K562 (cell line): ENCODE measurements at regions not wholly inside any gene's neighbourhood (a gene's known extent, or its start where the extent isn't known, plus 50 kb on each side); places are given as distances from the start of the nearest gene placed in this dataset.

Experiments used
- ATAC-seq: fragments of 200-7000 bp; cut with Tn5 transposase; 3 replicates; pipeline ENCODE4 v1.9.1; 2020; ENCODE audit warnings: moderate library complexity
- BruUV-seq: library from RNA; stranded (reverse); fragments of 400-500 nt; replicated peaks from 2 replicates; lab custom pipeline; 2021; lab: Mats Ljungman, UMichigan
- CTCF ChIA-PET: fragments of 300-600 bp; formaldehyde crosslinking; extraction: SDS; loops from one replicate; lab custom pipeline; 2021; ENCODE audit warnings: low intra/inter-chr PET ratio; lab: Yijun Ruan, JAX
- POLR2A ChIA-PET: fragments of 300-600, 350-650 bp; sonication (Branson Sonifier 250); formaldehyde crosslinking; extraction: SDS; loops from one replicate; lab custom pipeline; 2021; ENCODE audit warnings: antibody characterized with exemption, inconsistent platforms; lab: Yijun Ruan, JAX
- DNase-seq, 4 experiments: peaks; one replicate each; pipeline versions ENCODE4 v3.0.0 to v3.0.0-alpha.2; 2011 to 2018; ENCODE audit warnings: low spot score in 3 of 4, mixed read lengths in 3 of 4; ENCODE audit errors: extremely low read depth in 1 of 4
- FAIRE-seq: peaks from 2 replicates; lab custom pipeline; 2011; peaks lifted over from hg19 to GRCh38; lab: Jason Lieb, UNC
- H2AFZ ChIP-seq: 2 replicates; pipeline ENCODE4 v1.6.0; 2011; ENCODE audit warnings: low read depth, low read length, control low read depth, inconsistent platforms
- H3K27ac ChIP-seq: fragments of 200-600 bp; 3 replicates; pipeline ENCODE4 v1.8.0; 2011; ENCODE audit warnings: low read depth, mild to moderate bottlenecking, control low read depth, inconsistent platforms, low read length, moderate library complexity, mixed read lengths; ENCODE audit errors: extremely low read depth
- H3K27me3 ChIP-seq, 2 experiments: fragments of 300-600 bp in 1 of 2; 2 replicates in 1 of 2; 3 replicates in 1 of 2; pipeline versions ENCODE4 v1.6.0 to v1.8.0; 2011; ENCODE audit warnings: inconsistent platforms in 2 of 2, low read length in 2 of 2, mild to moderate bottlenecking in 1 of 2, mixed read lengths in 1 of 2, moderate library complexity in 1 of 2; ENCODE audit not compliant: control insufficient read depth in 2 of 2, insufficient read depth in 2 of 2
- H3K36me3 ChIP-seq: fragments of 300-600 bp; 3 replicates; pipeline ENCODE4 v1.8.0; 2011; ENCODE audit warnings: mild to moderate bottlenecking, low read length, inconsistent platforms; ENCODE audit not compliant: control insufficient read depth, insufficient read depth
- H3K4me1 ChIP-seq, 2 experiments: fragments of 200-600 bp in 1 of 2; replicated peaks in 1 of 2; 2 replicates in 1 of 2; 3 replicates in 1 of 2; pipeline versions ENCODE4 v1.5.1 to v1.8.0; 2011; ENCODE audit warnings: inconsistent platforms in 2 of 2, low read length in 2 of 2, mild to moderate bottlenecking in 1 of 2, mixed read lengths in 1 of 2, moderate library complexity in 1 of 2; ENCODE audit not compliant: control insufficient read depth in 2 of 2, insufficient read depth in 2 of 2
- H3K4me2 ChIP-seq: 2 replicates; pipeline ENCODE4 v1.6.1; 2011; ENCODE audit warnings: low read length, control low read depth, inconsistent platforms, mixed read lengths; ENCODE audit not compliant: insufficient read depth
- H3K4me3 ChIP-seq: fragments of 200-600 bp; sonication (generic), shearing (Covaris generic); 2 replicates; pipeline ENCODE4 v1.5.1; 2016; ENCODE audit warnings: control low read depth, inconsistent platforms
- H3K79me2 ChIP-seq: fragments of 200-600 bp; 3 replicates; pipeline ENCODE4 v1.8.0; 2011; ENCODE audit warnings: low read length, inconsistent platforms; ENCODE audit not compliant: control insufficient read depth, insufficient read depth
- H3K9ac ChIP-seq, 2 experiments: 2 replicates each; pipeline versions ENCODE4 v1.6.0 to v1.6.1; 2011; ENCODE audit warnings: low read depth in 2 of 2, low read length in 2 of 2, control low read depth in 1 of 2, inconsistent platforms in 1 of 2, mild to moderate bottlenecking in 1 of 2, mixed read lengths in 1 of 2; ENCODE audit not compliant: insufficient read depth in 1 of 2
- H3K9me1 ChIP-seq: one replicate; pipeline ENCODE4 v1.6.0; 2011; ENCODE audit warnings: inconsistent platforms, mild to moderate bottlenecking, low read length, moderate library complexity; ENCODE audit not compliant: control insufficient read depth, insufficient read depth
- H3K9me3 ChIP-seq: replicated peaks from 2 replicates; pipeline ENCODE4 v1.5.1; 2011; ENCODE audit warnings: low read depth, low read length, inconsistent platforms; ENCODE audit not compliant: control insufficient read depth, insufficient read depth
- H4K20me1 ChIP-seq: replicated peaks from 2 replicates; pipeline ENCODE4 v1.6.1; 2011; ENCODE audit warnings: low read length, inconsistent platforms, mixed read lengths; ENCODE audit not compliant: control insufficient read depth, insufficient read depth
- CTCFL ChIP-seq: IDR thresholded peaks from 2 replicates; pipeline ENCODE4 v1.6.1; 2011; ENCODE audit warnings: borderline replicate concordance, low read depth, mild to moderate bottlenecking, moderate library complexity, low read length; ENCODE audit not compliant: insufficient read depth, poor library complexity, severe bottlenecking
- FOXA3 ChIP-seq, 2 experiments: fragments of 450-650 bp in 1 of 2; sonication (generic) in 1 of 2; formaldehyde crosslinking; IDR thresholded peaks in 1 of 2; conservative IDR thresholded peaks in 1 of 2; 2 replicates each; pipeline versions ENCODE4 v1.4.0 to v1.8.0; 2020 to 2022; ENCODE audit warnings: mild to moderate bottlenecking in 2 of 2, missing genetic modification reagents in 1 of 2
- RUNX1 ChIP-seq: sonication (generic); IDR thresholded peaks from 2 replicates; pipeline ENCODE4 v1.6.1; 2016; ENCODE audit warnings: antibody characterized with exemption, low read depth
- ZBTB11 ChIP-seq, 3 experiments: fragments of 200-800 bp in 1 of 3; fragments of 250-450 bp in 1 of 3; fragments of 450-650 bp in 1 of 3; sonication (Bioruptor Pico) in 1 of 3; sonication (Bioruptor generic) in 1 of 3; formaldehyde crosslinking in 1 of 3; IDR thresholded peaks; 2 replicates each; pipeline versions ENCODE4 v1.6.1 to v1.8.0; 2016 to 2022; ENCODE audit warnings: mild to moderate bottlenecking in 2 of 3, missing genetic modification characterization in 2 of 3, missing compliant biosample characterization in 1 of 3, moderate library complexity in 1 of 3
- WGBS: fragments of 100-300 bp; shearing (Covaris generic); methylation state at CpG from one replicate; pipeline ENCODE4 v1.1.6; 2016; ENCODE audit warnings: low coverage, mixed read lengths; ENCODE audit not compliant: insufficient coverage; ENCODE audit errors: missing lambda C conversion rate; 5-methylcytosine and 5-hydroxymethylcytosine counted together
- in situ Hi-C: fragments of 300-500 bp; cut with MboI; formaldehyde crosslinking; loops from 4 replicates; pipeline ENCODE4 v1.15.0; 2018; ENCODE audit warnings: inconsistent platforms, mixed read lengths
- intact Hi-C: fragments of 100-400 bp; cut with micrococcal nuclease; formaldehyde crosslinking; loops from 2 replicates; pipeline ENCODE4 v1.14.2; 2022

- no peaks in the 10 kb centered on the region for H3K27me3 ChIP-seq
- H3K4me2 ChIP-seq: no peak overlapping the region
- intact Hi-C loops: no loop called here
- WGBS: 1% methylated on average over 4 of the region's 4 CpGs
- BruUV-seq: no TSS peak
- no peaks in the 10 kb centered on the region for H3K9me3 ChIP-seq
- ChIA-PET POLR2A (no interaction called here), CTCF (no interaction called here)
- no peak overlapping the region for H3K4me3 ChIP-seq
- no peaks in the 10 kb centered on the region for H3K36me3 ChIP-seq
- DNase-seq (no peak), ATAC-seq (no peak), FAIRE-seq (no peak)
- no peak overlapping the region for H3K9ac ChIP-seq
- H3K79me2 ChIP-seq: no peaks in the 10 kb centered on the region
- in situ Hi-C loops: no loop called here
- H3K27ac ChIP-seq: no peak overlapping the region
- no peaks in the 10 kb centered on the region for H4K20me1 ChIP-seq
- H3K9me1 ChIP-seq: no peaks in the 10 kb centered on the region
- TF ChIP-seq ZBTB11 (CRISPR knock-in tag; IDR thresholded peaks at IDR 0.05): no peak
- TF ChIP-seq RUNX1: no peak
- TF ChIP-seq CTCFL: no peak
- TF ChIP-seq FOXA3 (CRISPR knock-in tag; conservative IDR thresholded peaks at IDR 0.05 in 1 of 2, IDR thresholded peaks at IDR 0.05 in 1 of 2): 0 out of 4 replicates have a peak, but pooled peaks of 1 of the 2 experiments have one; percentile 17
- no peaks in the 10 kb centered on the region for H3K4me1 ChIP-seq
- no peak overlapping the region for H2AFZ ChIP-seq
These were observed 1154.2 kb upstream of the TENM4 start for GRCh38 chr11:80595011-80595410.
